Esophagus squamous epithelium (tissue), 5 donors: ENCODE measurements at regions not wholly inside any gene's neighbourhood (a gene's known extent, or its start where the extent isn't known, plus 50 kb on each side); places are given as distances from the start of the nearest gene placed in this dataset.

Experiments used
- DNase-seq: peaks from one replicate; lab custom pipeline; 2025; lab: John Stamatoyannopoulos, UW
- H3K27ac ChIP-seq, 4 donors: fragments of 200-600 bp; sonication (generic); one replicate each; pipeline ENCODE4 v1.5.1; 2016 to 2019; ENCODE audit warnings: mild to moderate bottlenecking in 1 of 4
- H3K27me3 ChIP-seq, 4 donors: fragments of 200-600 bp; sonication (generic); 1 replicate in 3 of 4; 2 replicates in 1 of 4; pipeline versions ENCODE4 v1.5.1 to v1.6.0; 2017 to 2021; ENCODE audit warnings: antibody characterized with exemption in 1 of 4
- H3K36me3 ChIP-seq, 3 donors: fragments of 200-600 bp; sonication (generic); one replicate each; pipeline ENCODE4 v1.5.1; 2016 to 2019
- H3K4me1 ChIP-seq, 3 donors: fragments of 200-600 bp; sonication (generic); one replicate each; pipeline ENCODE4 v1.5.1; 2017 to 2019
- H3K4me3 ChIP-seq, 4 donors: fragments of 200-600 bp; sonication (generic); 1 replicate in 3 of 4; 2 replicates in 1 of 4; pipeline ENCODE4 v1.5.1; 2016 to 2019; ENCODE audit warnings: mild to moderate bottlenecking in 2 of 4, moderate library complexity in 1 of 4
- H3K9me3 ChIP-seq, 3 donors: fragments of 200-600 bp; sonication (generic); one replicate each; pipeline ENCODE4 v1.5.1; 2016 to 2019
- POLR2A ChIP-seq, 4 donors: fragments of 450-650 bp; IDR thresholded peaks; one replicate each; pipeline ENCODE4 v1.6.1; 2017; ENCODE audit warnings: antibody characterized with exemption in 4 of 4, mild to moderate bottlenecking in 4 of 4, moderate library complexity in 3 of 4
- WGBS, 2 donors: methylation state at CpG; one replicate each; pipeline ENCODE4 v1.1.5; 2018; 5-methylcytosine and 5-hydroxymethylcytosine counted together
- intact Hi-C: fragments of 100-400 bp; cut with DNase I; formaldehyde crosslinking; loops from one replicate; pipeline ENCODE4 v1.15.0; 2022
- TF ChIP-seq, protein P1 (sequence below), 6 experiments: fragments of 450-650 bp in 4 of 6; fragments of 200-600 bp in 2 of 6; sonication (generic) in 2 of 6; IDR thresholded peaks; one replicate each; pipeline ENCODE4 v1.5.1; 2016 to 2019; ENCODE audit warnings: antibody characterized with exemption in 6 of 6, mild to moderate bottlenecking in 4 of 6, moderate library complexity in 4 of 6
- donor health status: DM: yes; HTN: yes; CAD: no.

DNA sequence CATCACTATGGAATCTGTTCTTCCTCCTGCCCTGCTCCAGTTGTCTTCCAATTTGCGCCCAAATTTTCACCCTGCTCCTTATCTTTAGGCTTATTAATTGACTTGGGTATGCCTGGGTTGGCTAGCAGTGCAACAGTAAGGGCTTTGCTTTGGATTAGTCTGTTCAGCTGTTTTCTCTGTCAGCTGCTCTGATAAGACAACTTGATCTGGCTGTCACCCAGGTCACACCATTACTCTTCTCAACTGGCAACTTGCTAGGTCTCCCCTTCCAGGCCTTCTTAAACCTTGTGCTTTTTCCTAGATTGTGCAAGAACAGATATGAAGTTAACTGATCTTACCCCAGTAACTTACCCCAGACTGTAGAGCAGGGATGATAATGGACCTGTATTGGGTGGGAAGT, 357.8 kb upstream of the LARGE1 start:
- H3K4me1 ChIP-seq = no peaks in the 10 kb centered on the region
- intact Hi-C loops = no loop called here
- WGBS, 2 donors = 73 to 82% methylated on average over 1 of the region's 1 CpG
- no peaks in the 10 kb centered on the region for H3K9me3 ChIP-seq
- H3K4me3 ChIP-seq = no peak overlapping the region
- H3K36me3 ChIP-seq = no peaks in the 10 kb centered on the region
- TF ChIP-seq, protein P1, sequence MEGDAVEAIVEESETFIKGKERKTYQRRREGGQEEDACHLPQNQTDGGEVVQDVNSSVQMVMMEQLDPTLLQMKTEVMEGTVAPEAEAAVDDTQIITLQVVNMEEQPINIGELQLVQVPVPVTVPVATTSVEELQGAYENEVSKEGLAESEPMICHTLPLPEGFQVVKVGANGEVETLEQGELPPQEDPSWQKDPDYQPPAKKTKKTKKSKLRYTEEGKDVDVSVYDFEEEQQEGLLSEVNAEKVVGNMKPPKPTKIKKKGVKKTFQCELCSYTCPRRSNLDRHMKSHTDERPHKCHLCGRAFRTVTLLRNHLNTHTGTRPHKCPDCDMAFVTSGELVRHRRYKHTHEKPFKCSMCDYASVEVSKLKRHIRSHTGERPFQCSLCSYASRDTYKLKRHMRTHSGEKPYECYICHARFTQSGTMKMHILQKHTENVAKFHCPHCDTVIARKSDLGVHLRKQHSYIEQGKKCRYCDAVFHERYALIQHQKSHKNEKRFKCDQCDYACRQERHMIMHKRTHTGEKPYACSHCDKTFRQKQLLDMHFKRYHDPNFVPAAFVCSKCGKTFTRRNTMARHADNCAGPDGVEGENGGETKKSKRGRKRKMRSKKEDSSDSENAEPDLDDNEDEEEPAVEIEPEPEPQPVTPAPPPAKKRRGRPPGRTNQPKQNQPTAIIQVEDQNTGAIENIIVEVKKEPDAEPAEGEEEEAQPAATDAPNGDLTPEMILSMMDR (IDR thresholded peaks at IDR 0.05) = no peak
- no peak for TF ChIP-seq POLR2A (IDR thresholded peaks at IDR 0.05)
- no peaks in the 10 kb centered on the region for H3K27me3 ChIP-seq
- no peak for DNase-seq
- H3K27ac ChIP-seq = no peak overlapping the region

DNA sequence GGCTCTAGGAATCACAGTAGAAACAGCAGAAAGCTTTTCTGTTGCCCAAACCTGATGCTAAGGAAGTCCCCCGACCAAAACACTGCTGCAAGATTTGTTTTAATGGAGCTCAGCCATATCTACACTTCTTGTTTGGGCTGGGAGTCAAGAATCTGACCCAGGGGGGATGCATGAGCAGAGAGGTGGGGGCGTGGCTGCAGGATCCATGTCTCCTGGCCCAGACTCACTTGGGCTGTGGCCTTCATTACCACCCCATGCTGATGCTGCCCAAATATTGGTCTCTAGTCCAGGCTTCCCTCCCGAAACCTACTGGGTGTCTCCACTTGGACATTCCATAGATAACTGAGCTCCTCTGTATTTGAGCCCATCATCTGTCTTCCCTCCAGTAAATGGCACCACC, 361.5 kb upstream of the LARGE1 start:
- Histone ChIP-seq H3K27me3 (no peaks in the 10 kb centered on the region), H3K4me1 (no peaks in the 10 kb centered on the region), H3K27ac (no peak overlapping the region), H3K4me3 (no peak overlapping the region), H3K36me3 (no peaks in the 10 kb centered on the region), H3K9me3 (no peaks in the 10 kb centered on the region)
- DNase-seq = no peak
- intact Hi-C loops = no loop called here
- TF ChIP-seq POLR2A (IDR thresholded peaks at IDR 0.05) = no peak
- TF ChIP-seq, protein P1 (IDR thresholded peaks at IDR 0.05) = no peak
- 33 to 61% methylated on average over 2 to 3 of the region's 3 CpGs for WGBS, 2 donors

DNA sequence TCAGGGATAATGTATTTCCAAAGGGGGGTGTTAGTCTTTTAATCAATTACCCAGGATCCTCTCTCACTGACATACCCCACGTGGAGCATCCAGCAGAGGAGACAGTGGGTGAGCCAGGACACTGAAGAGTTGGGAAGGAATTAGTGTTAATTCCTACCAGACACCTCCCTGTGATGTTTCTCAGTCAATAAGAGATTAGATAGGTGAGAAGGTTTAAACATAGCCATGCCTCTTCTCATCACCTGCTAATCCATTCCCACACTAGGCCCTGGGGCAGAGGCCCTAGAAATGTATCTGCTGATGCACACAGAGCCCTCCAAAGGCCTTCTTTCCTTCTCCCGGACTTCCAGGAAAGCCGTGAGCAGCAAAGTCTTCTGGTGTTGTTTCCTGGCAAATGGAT, 363.6 kb upstream of the LARGE1 start:
- TF ChIP-seq, protein P1 (IDR thresholded peaks at IDR 0.05) = no peak
- no peak for TF ChIP-seq POLR2A (IDR thresholded peaks at IDR 0.05)
- intact Hi-C loops = no loop called here
- Histone ChIP-seq H3K27ac (no peak overlapping the region), H3K4me3 (no peak overlapping the region), H3K27me3 (no peaks in the 10 kb centered on the region), H3K4me1 (no peaks in the 10 kb centered on the region), H3K9me3 (no peaks in the 10 kb centered on the region), H3K36me3 (no peaks in the 10 kb centered on the region)
- WGBS, 2 donors = 49 to 70% methylated on average over 3 of the region's 3 CpGs
- DNase-seq = no peak

- TF ChIP-seq POLR2A (IDR thresholded peaks at IDR 0.05) = no peak
- TF ChIP-seq, protein P1 (IDR thresholded peaks at IDR 0.05) = no peak
- Histone ChIP-seq H3K36me3 (no peaks in the 10 kb centered on the region), H3K4me1 (no peaks in the 10 kb centered on the region), H3K4me3 (no peak overlapping the region), H3K9me3 (no peaks in the 10 kb centered on the region), H3K27ac (no peak overlapping the region), H3K27me3 (no peaks in the 10 kb centered on the region)
- intact Hi-C loops = no loop called here
- WGBS, 2 donors = 51 to 58% methylated on average over 4 of the region's 4 CpGs
- no peak for DNase-seq
Observed at GRCh38 chr22:34293324-34293723, 373.0 kb upstream of the LARGE1 start.

DNA sequence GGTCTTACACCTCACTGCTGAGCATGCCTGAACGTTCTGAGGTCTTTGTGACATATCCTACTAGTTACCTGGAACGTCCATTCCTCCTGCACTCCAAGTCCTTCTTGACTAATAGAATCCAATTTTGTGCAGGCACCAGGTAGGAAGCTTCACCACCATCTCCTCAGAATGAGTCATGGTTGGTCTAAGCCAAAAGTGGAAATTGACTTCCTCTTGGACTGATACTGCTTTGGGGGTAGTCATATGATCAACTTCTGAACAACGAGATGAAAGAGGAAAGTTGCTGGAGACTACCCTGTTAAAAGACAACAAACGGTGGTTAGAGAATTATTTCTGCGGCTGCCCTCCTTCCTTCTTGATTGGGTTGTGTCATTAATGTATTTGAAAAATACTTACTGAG, 374.2 kb upstream of the LARGE1 start:
- TF ChIP-seq, protein P1 (IDR thresholded peaks at IDR 0.05) = no peak
- no peak for TF ChIP-seq POLR2A (IDR thresholded peaks at IDR 0.05)
- Histone ChIP-seq H3K4me3 (no peak overlapping the region), H3K4me1 (no peaks in the 10 kb centered on the region), H3K9me3 (no peaks in the 10 kb centered on the region), H3K27me3 (no peaks in the 10 kb centered on the region), H3K27ac (no peak overlapping the region), H3K36me3 (no peaks in the 10 kb centered on the region)
- 52 to 58% methylated on average over 5 of the region's 5 CpGs for WGBS, 2 donors
- no peak for DNase-seq
- intact Hi-C loops = no loop called here
